Fibroblast of lung (primary cell): ENCODE measurements at regions not wholly inside any gene's neighbourhood (a gene's known extent, or its start where the extent isn't known, plus 50 kb on each side); places are given as distances from the start of the nearest gene placed in this dataset.

ENCODE experiments used
- CTCF ChIP-seq, 2 donors: IDR thresholded peaks in 1 of 2; conservative IDR thresholded peaks in 1 of 2; 1 replicate in 1 of 2; 2 replicates in 1 of 2; pipeline ENCODE4 v1.5.1; 2011 to 2012; ENCODE audit warnings: low read length in 2 of 2, control low read depth in 1 of 2, inconsistent platforms in 1 of 2, low read depth in 1 of 2, mild to moderate bottlenecking in 1 of 2
- EZH2 ChIP-seq: IDR thresholded peaks from 2 replicates; pipeline ENCODE4 v1.5.1; 2012; ENCODE audit warnings: low read length, control low read depth, mild to moderate bottlenecking; ENCODE audit errors: missing control alignments

GRCh38 chr5:14069021-14069420 lies 74.1 kb upstream of the TRIO start:
- TF ChIP-seq CTCF (conservative IDR thresholded peaks at IDR 0.05 in 1 of 2, IDR thresholded peaks at IDR 0.05 in 1 of 2; ENCODE audit: low read depth in 1 of 2, low read length in 2 of 2) (no peak), EZH2 (no peak)
